Left lobe of liver (tissue), 2 donors: ENCODE measurements at regions not wholly inside any gene's neighbourhood (a gene's known extent, or its start where the extent isn't known, plus 50 kb on each side); places are given as distances from the start of the nearest gene placed in this dataset.
"Not testable (repeated sequence)": the region's sequence is repeated elsewhere in the genome, so short reads cannot be mapped to it uniquely, and the experiment has no call there.

Source experiments
- ATAC-seq: fragments of 200-7000 bp; cut with Tn5 transposase; one replicate; pipeline ENCODE4 v1.9.1; 2020; ENCODE audit warnings: mild to moderate bottlenecking, moderate library complexity
- DNase-seq: peaks from one replicate; pipeline ENCODE4 v3.0.0-alpha.2; 2020; ENCODE audit warnings: low spot score
- donor health status: DM: no; HTN: no; CAD: no; lungs with moderate emphysema.
- donor health status: DM: no; HTN: yes; CAD: no.

GRCh38 chr15:54850101-54850500 lies 346.6 kb downstream of the RSL24D1 start:
- no peak for DNase-seq
- no peak for ATAC-seq

- no peak for DNase-seq
- no peak for ATAC-seq
Observed at GRCh38 chr15:54843006-54843405, 353.7 kb downstream of the RSL24D1 start.

- ATAC-seq = no peak
- no peak for DNase-seq
Observed at GRCh38 chr15:54841701-54842305, 354.9 kb downstream of the RSL24D1 start.

- no peak for ATAC-seq
Observed at GRCh38 chr15:54840621-54841398, 355.9 kb downstream of the RSL24D1 start.

GRCh38 chr15:54839379-54839778 lies 357.4 kb downstream of the RSL24D1 start:
- no peak for DNase-seq
- ATAC-seq = no peak

More at GRCh38 chr15:54840621-54841398, 355.9 kb downstream of the RSL24D1 start:
- DNase-seq = no peak

- ATAC-seq (no peak), DNase-seq (no peak)
Observed at GRCh38 chr15:54836052-54836795, 360.5 kb downstream of the RSL24D1 start.

GRCh38 chr15:54829821-54830220 lies 366.9 kb downstream of the RSL24D1 start:
- ATAC-seq = no peak
- DNase-seq = no peak

GRCh38 chr15:54820811-54821210 lies 375.9 kb downstream of the RSL24D1 start:
- no peak for DNase-seq
- ATAC-seq = no peak

GRCh38 chr15:54820098-54820497 lies 376.6 kb downstream of the RSL24D1 start:
- no peak for ATAC-seq
- DNase-seq = no peak

- DNase-seq (no peak), ATAC-seq (no peak)
Observed at GRCh38 chr15:54816401-54816800, 380.3 kb downstream of the RSL24D1 start.

GRCh38 chr15:54815556-54815955 lies 381.2 kb downstream of the RSL24D1 start:
- ATAC-seq (no peak), DNase-seq (no peak)

- DNase-seq (no peak), ATAC-seq (no peak)
Observed at GRCh38 chr15:54812383-54812782, 384.4 kb downstream of the RSL24D1 start.

GRCh38 chr15:54810496-54810895 lies 386.2 kb downstream of the RSL24D1 start:
- ATAC-seq = no peak

GRCh38 chr15:54810031-54810430 lies 386.7 kb downstream of the RSL24D1 start:
- ATAC-seq (no peak), DNase-seq (no peak)

More at GRCh38 chr15:54810496-54810895, 386.2 kb downstream of the RSL24D1 start:
- DNase-seq = no peak

- ATAC-seq (no peak), DNase-seq (no peak)
Observed at GRCh38 chr15:54808321-54808720, 388.4 kb downstream of the RSL24D1 start.

- no peak for ATAC-seq
- no peak for DNase-seq
Observed at GRCh38 chr15:54803987-54804386, 392.8 kb downstream of the RSL24D1 start.

GRCh38 chr15:54803134-54803808 lies 393.5 kb downstream of the RSL24D1 start:
- DNase-seq (no peak), ATAC-seq (no peak)

- DNase-seq = no peak
- ATAC-seq = no peak
Observed at GRCh38 chr15:54792526-54792925, 404.2 kb downstream of the RSL24D1 start.

- ATAC-seq = no peak
- DNase-seq = no peak
Observed at GRCh38 chr15:54790693-54791092, 406.0 kb downstream of the RSL24D1 start.

GRCh38 chr15:54789376-54789775 lies 407.4 kb downstream of the RSL24D1 start:
- DNase-seq (no peak), ATAC-seq (no peak)

GRCh38 chr15:54781220-54781619 lies 415.5 kb downstream of the RSL24D1 start:
- ATAC-seq, DNase-seq: not testable (repeated sequence)
